HG03095 (cell line): ENCODE measurements at regions not wholly inside any gene's neighbourhood (a gene's known extent, or its start where the extent isn't known, plus 50 kb on each side); places are given as distances from the start of the nearest gene placed in this dataset.
A peak's percentile ranks its signal among the peaks of the same experiment; 100 is the strongest.

Experiments used
- ATAC-seq: cut with Tn5 transposase; IDR thresholded peaks from one replicate; pipeline ENCODE4 v1.9.1; 2021; ENCODE audit warnings: moderate library complexity; ENCODE audit not compliant: unreplicated experiment

DNA sequence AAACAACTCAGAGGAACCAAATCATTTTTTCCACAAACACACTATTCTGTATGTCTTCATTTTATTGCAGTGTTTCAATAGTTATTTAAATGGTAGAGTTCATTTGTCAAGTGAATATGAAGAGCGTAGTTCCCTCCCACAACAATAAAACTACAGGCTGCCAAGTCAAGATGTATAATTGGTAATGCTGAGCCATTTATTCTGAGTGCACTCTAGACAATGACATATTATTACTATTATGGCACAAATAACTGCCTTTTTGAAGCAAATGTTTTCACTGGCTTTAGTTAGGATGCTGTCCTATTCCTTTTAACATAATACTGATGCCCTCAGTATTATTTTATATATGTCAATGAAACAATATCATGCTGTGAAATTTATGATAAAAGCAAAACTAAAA is 102.7 kb upstream of the PCDH15 start:
- ATAC-seq = no peak

DNA sequence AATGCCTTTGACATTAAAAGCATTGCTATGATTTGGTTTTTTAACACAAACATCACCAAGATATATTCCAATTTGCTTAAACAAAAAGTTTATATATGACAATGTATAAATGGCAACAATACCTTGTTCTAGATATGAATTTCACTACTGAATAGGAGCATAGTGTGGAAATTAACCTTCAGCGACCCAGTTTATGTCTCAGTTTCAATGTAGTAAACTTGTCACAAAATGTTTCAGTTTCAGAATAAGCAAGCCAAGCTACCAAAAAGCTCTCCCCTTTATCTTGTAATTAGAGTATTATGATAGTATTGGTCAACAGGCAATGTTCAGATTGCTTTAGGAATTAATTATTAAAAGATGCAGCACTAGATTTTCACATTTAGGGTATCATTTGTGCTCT is 99.6 kb upstream of the PCDH15 start:
- ATAC-seq = peak; percentile 76

DNA sequence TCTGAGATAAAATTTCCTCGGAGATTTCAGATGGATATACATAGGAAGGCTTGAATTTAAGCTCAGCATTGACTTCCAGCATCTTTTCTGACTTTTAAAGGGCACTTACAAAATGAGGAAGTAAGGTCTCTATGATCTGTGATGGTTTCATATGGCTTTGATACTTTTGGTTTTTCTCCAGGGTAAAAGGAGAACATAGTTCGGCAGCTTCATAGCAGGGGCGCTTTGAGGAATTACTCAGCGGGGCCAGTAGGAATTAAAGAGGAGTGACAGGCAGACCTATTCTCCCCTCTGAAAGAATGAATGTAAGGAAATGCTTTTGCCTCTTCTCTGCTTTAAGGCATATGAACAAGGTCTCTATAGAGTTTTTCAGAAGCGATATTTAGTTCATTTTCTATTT is 80.0 kb upstream of the PCDH15 start:
- ATAC-seq = no peak

DNA sequence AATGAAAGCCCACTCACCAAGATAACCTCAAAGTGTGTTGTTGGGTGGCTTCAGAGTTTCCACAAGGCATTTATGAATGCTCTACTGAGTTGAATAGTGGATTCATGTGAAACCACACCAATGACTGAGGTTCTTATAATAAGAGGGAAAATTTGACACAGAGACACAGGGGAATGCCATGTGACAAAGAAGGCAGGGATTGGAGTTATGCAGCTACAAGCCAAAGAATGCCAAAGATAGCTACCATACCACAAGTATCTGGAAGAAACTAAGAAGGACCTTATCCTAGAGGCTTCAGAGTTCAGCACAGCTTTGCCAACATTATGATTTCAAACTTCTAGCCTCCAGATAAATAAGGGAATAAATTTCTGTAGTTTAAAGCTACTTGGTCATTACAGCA is 68.0 kb upstream of the PCDH15 start:
- no peak for ATAC-seq

DNA sequence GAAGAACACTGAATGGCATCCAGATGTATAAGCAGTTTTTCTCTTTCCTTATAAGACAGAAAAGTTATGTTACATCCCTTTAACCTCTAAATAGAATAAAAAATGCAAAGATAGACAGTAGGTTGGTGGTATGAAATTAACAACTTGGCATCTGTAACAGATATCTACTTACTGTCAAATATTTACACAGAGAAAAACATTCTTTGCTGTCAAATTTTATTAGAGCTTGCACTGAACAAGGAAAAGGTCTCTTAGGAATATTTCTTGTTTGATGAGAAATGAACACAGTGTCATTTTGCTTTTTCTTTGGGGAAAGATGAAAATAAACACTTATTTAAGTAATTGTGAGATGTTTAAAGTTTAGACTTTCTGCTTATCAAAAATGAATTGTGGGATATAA is 65.6 kb upstream of the PCDH15 start:
- ATAC-seq = no peak

DNA sequence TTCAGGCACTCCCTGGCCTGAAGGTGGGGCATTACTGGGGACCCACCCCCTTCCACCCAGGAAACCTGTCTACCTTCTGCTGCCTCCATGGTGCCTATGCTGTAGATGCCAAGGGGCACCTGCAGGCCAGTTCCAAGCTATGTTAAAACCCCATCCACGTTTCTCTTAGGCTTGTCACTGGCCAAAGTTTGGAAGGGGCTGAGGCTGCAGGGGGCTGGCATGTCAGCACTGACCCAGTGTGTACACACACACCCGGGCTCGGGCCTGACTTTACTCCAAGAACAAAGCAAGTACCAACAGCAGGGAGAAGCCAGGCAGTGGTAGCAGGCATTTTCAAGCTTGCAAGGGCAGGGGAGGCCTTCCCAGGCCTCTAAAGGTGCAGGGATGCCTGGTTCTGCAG is 53.8 kb upstream of the PCDH15 start:
- ATAC-seq = no peak

DNA sequence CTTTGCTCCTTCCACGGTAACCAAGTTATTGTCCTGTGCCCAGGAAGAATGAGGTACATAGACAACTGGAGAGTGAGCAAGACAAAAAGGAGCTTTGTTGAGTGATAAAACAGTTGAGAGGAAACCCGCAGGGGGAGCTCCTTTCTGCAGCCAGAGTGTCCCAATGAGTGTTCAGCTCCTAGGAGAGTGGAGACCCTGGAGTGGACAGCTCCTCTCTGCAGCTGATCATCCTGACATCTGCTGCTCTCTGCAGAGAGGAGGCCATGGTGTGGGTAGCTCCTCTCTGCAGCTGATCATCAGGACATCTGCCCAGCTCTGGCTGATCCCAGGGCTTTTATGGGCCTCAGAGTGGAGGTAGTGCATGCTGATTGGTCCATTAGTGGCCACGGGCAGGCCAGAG is 53.4 kb upstream of the PCDH15 start:
- no peak for ATAC-seq

DNA sequence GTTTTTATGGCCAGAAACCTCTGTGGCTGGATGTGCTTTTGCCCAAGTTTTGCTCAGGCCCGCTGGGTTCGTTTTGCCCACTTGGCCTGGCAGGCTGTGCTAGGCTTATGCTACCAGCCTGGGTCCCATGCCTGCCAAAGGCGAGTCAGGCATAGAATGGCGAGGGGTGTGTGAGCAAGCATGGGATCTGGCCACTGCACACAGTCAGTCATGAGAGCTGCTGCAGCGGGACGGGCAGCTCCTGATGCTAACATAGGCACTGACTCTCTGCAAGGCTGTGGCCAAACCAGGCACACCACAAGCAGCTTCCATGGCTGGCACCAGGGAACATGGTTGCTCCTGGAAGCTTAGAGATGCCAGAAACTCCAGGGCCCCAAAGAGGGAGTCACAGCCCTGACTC is 52.9 kb upstream of the PCDH15 start:
- ATAC-seq = no peak
